ENCODE measurements at regions not wholly inside any gene's neighbourhood (a gene's known extent, or its start where the extent isn't known, plus 50 kb on each side); places are given as distances from the start of the nearest gene placed in this dataset.

DNA sequence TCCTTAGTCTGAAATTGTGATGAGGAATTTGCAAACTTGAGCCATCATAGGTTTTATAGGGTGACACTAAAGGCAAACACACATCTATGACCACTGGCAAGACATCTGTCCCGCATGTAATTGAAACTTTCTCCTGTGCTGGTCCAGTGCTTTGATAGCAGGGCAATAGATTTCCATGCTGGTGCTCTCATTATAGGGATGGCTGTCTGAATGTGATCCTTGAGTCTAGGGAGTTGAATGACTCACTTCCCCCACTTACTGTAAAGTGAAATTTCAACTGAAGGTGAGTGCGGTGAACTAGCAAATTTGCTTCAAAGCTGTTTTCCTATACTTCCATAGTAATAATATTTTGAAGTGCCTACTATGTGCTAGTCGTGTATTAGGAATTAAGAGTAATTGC lies 1630.0 kb downstream of the STIM2 start:
- no peak for TF ChIP-seq CTCF (IDR thresholded peaks at IDR 0.05)
- TF ChIP-seq POLR2A (IDR thresholded peaks at IDR 0.05): no peak
- TF ChIP-seq EP300 (IDR thresholded peaks at IDR 0.05): no peak

Measured in tibial nerve (tissue), 4 donors.